ENCODE measurements at regions not wholly inside any gene's neighbourhood (a gene's known extent, or its start where the extent isn't known, plus 50 kb on each side); places are given as distances from the start of the nearest gene placed in this dataset.
"Not testable (repeated sequence)": the region's sequence is repeated elsewhere in the genome, so short reads cannot be mapped to it uniquely, and the experiment has no call there.

DNA sequence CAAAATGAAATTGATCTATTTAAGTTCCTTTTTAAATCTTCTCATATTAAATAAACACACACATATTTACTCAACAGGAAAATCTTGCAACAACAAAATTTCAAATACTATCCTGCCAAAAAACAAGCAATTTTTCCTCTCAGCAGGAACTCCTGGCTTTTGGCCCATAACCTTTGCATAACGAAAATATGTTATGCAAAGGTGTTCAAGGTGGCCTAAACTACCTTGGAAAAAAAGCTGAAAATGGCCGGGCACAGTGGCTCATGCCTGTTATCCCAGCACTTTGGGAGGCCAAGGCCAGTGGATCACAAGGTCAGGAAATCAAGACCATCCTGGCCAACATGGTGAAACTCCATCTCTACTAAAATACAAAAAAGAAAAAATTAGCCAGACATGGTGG lies 424.3 kb upstream of the ZNF337 start:
- not testable (repeated sequence) for ATAC-seq

DNA sequence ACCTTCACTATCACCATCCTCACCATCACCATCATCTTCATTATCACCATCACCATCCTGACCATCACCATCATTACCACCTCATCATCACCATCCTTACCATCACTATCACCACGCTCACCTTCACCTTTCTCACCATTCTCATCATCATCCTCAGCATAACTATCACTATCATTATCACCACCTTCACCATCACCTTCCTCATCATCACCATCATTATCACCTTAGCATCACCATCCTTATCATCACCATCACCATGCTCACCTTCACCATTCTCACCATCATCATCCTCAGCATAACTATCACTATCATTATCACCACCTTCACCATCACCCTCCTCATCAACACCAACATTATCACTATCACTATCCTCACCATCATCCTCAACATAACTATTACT lies 397.8 kb upstream of the ZNF337 start:
- not testable (repeated sequence) for ATAC-seq

GRCh38 chr20:26091921-26092320 lies 395.3 kb upstream of the ZNF337 start:
- ATAC-seq: not testable (repeated sequence)

DNA sequence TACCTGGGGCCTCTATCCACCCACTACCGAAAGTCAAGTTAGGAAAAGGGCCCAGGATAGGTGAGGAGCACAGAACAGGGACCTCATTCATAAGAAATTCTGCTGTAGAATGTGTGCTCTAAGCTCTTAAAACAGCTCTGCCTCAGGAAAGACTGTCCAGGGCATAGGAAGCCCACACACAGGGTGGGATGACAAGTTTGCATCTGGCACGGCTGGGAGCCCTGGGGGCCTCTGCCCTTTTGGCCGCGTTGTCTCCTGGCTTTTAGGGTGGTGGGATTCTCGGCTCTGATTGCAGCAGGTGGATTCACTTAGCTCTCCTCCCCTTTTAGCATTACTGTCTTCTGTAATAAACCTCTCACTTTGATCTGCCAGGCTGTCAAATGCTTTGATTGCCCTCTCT lies 389.5 kb upstream of the ZNF337 start:
- ATAC-seq: not testable (repeated sequence)

- ATAC-seq: not testable (repeated sequence)
These were observed 377.3 kb upstream of the ZNF337 start for GRCh38 chr20:26073972-26074371.

DNA sequence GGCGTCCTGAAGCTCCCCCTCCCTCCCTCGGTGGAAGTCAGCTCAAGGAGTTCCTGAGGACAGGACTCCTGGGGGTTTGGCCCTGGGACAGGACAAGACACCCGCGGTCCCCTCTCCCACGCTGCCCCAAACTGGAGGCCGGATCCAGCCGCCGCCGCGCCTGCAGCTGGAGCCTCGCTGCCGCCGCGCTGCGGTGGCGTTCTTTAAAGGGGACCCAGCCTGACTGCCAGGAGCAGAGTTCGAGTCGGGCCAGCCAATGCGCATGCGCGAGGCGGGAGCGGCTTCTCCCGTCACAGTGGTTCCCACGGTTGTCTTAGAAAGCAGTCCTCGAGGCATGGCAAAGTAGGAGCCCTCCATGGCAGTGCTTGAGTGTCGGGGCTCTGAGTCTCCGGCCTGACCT lies 362.7 kb upstream of the ZNF337 start:
- ATAC-seq: not testable (repeated sequence)

GRCh38 chr20:26058446-26058845 lies 361.8 kb upstream of the ZNF337 start:
- peak; percentile 86 for ATAC-seq

GRCh38 chr20:26057135-26057752 lies 360.6 kb upstream of the ZNF337 start:
- not testable (repeated sequence) for ATAC-seq

GRCh38 chr20:26025792-26026191 lies 329.1 kb upstream of the ZNF337 start:
- ATAC-seq: not testable (repeated sequence)

GRCh38 chr20:26010942-26011276 lies 314.3 kb upstream of the ZNF337 start:
- not testable (repeated sequence) for ATAC-seq

GRCh38 chr20:26010224-26010941 lies 313.7 kb upstream of the ZNF337 start:
- not testable (repeated sequence) for ATAC-seq

GRCh38 chr20:26009402-26010223 lies 313.0 kb upstream of the ZNF337 start:
- not testable (repeated sequence) for ATAC-seq

DNA sequence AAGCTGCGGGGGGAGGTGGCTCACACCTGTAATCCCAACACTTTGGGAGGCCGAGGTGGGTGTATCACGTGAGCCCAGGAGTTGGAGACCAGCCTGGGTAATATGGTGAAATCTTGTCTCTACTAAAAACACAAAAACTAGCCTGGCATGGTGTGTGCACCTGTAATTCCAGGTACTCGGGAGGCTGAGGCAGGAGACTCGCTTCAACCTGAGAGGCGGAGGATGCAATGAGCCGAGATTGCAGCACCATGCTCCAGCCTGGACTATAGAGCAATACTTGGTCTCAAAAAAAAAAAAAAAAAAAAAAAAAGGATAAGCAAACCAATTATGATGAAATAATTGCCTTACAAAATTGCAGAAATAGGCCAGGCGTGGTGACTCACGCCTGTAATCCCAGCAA lies 311.4 kb upstream of the ZNF337 start:
- ATAC-seq: not testable (repeated sequence)

DNA sequence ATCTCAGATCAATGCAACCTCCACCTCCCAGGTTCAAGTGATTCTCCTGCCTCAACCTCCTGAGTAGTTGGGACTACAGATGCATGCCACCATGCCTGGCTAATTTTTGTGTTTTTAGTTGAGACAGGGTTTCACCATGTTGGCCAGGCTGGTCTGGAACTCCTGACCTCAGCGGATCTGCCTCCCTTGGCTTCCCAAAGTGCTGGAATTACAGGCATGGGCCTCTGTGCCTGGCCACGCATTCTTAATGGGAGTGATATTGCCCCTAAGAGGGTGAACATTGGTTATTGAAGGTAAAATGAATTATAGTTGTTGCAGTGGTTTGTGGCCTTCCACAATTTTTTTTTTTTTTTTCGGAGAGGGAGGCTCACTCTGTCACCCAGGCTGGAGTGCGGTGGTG lies 309.5 kb upstream of the ZNF337 start:
- not testable (repeated sequence) for ATAC-seq

- not testable (repeated sequence) for ATAC-seq
These were observed 307.3 kb upstream of the ZNF337 start for GRCh38 chr20:26003959-26004358.

DNA sequence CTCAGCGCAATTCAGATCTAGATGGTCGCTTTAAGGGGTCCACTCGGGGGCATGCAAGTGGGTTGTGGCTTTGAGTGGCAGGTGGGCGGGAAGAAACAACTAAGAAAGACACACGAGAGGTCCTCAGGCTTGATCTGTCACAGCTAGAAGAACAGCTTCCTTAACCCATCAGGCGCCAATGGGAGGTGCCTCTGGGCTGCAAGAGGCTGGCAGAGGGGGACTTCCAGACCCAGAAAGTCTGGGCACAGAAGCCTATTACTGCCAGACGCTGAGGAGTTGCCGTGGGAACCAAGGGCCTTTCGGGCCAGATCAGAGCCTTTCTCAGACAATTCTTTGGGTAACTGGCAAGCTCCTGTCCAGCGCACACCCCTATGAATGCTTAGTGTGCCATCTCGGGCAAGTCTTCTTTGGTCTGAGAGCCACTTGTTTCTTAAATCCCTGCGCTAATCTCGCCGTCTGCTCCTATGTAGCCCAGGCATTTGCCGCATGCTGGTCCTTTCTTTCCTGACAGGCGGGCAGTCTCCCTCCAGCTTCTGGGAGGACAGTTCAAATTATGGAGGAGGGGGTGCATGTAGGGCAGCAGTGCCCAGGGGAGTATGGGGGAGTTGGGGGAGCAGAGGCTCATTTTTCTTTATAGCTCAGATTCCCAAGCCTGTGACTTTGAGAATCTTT lies 300.9 kb upstream of the ZNF337 start:
- not testable (repeated sequence) for ATAC-seq

- no peak for ATAC-seq
These were observed 295.5 kb upstream of the ZNF337 start for GRCh38 chr20:25992146-25992545.

- ATAC-seq: no peak
These were observed 295.1 kb upstream of the ZNF337 start for GRCh38 chr20:25991756-25992130.

DNA sequence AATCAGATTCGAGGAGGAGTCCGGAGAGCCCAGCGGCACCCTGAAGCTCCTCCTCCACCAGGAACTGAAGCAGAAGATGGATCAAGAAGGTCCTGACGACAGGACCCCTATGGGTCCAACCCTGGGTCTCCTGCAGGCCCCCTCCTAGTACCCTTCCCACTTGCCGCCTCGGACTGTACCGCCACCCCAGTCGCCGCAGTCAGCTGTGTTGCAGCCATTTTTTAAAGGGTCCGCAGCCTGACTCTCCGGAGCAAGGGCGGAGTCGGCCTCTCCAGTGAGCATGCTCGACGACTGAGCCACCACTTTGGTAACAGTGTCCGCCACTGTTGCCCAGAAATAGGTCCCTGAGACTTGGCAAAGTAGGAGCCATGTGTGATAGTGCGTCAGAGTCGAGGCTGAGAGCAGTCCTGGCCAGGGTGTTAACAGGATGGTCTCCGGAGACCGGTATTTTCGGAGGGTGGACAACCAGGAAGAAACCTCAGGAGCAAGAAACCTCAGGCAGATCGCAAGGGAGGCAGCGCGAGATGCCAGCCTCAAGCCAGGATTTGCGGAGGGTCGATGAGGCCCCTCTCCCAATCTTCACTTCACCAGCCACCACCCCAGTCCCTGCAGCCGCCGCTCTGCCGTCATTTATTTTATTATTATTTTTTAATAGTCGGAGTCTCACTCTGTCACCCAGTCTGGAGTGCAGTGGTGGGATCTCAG lies 294.6 kb upstream of the ZNF337 start:
- no peak for ATAC-seq

DNA sequence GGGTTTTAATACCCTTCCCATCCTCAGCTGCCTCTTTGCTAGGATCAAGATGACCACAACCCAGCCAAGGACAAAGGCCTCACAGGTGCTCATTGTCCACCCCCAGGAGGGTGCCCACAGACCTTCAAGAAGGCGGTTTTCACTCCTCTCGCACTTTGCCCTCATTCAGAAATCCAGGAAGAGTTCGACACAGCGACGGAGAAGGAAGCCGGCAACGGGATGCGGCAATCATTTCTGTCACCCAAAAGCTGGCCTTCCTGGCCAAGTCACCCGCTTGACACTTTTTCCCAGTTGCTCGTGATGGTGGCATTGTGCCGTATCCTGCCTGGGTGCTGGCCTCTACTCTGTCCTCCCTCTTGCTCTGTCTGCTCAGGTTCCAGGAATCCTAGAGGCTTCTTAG lies 293.0 kb upstream of the ZNF337 start:
- ATAC-seq: not testable (repeated sequence)

- ATAC-seq: no peak
These were observed 292.5 kb upstream of the ZNF337 start for GRCh38 chr20:25989196-25989595.

GRCh38 chr20:25987928-25988560 lies 291.4 kb upstream of the ZNF337 start:
- not testable (repeated sequence) for ATAC-seq

Measured in esophagus mucosa (tissue), 1 donor.